PC-3 (cell line): ENCODE measurements at regions not wholly inside any gene's neighbourhood (a gene's known extent, or its start where the extent isn't known, plus 50 kb on each side); places are given as distances from the start of the nearest gene placed in this dataset.
A peak's percentile ranks its signal among the peaks of the same experiment; 100 is the strongest.

Source experiments
- ATAC-seq: fragments of 200-7000 bp; cut with Tn5 transposase; 2 replicates; pipeline ENCODE4 v1.9.1; 2020; ENCODE audit warnings: mild to moderate bottlenecking, moderate library complexity
- BruUV-seq: library from RNA; stranded (reverse); fragments of 400-500 nt; replicated peaks from 2 replicates; lab custom pipeline; 2021; lab: Mats Ljungman, UMichigan
- CTCF ChIA-PET: fragments of 300-600 bp; sonication (Branson Sonifier 250); formaldehyde crosslinking; loops from one replicate; lab custom pipeline; 2022; ENCODE audit warnings: antibody characterized with exemption; lab: Charles Lee
- POLR2A ChIA-PET: fragments of 300-600 bp; sonication (Branson Sonifier 250); formaldehyde crosslinking; loops from one replicate; lab custom pipeline; 2022; ENCODE audit warnings: antibody characterized with exemption; ENCODE audit not compliant: unreplicated experiment; lab: Charles Lee
- DNase-seq: peaks from one replicate; pipeline ENCODE4 v3.0.0-alpha.2; 2015
- H2AFZ ChIP-seq: fragments of 300-600 bp; sonication (generic); 2 replicates; pipeline ENCODE4 v1.6.0; 2016; ENCODE audit warnings: antibody characterized with exemption, low read length
- H3F3A ChIP-seq: fragments of 300-600 bp; sonication (generic); one replicate; pipeline ENCODE4 v1.6.0; 2017; ENCODE audit warnings: antibody characterized with exemption, low read length, control low read depth, mild to moderate bottlenecking; ENCODE audit not compliant: unreplicated experiment
- H3K27ac ChIP-seq: fragments of 300-600 bp; sonication (generic); 2 replicates; pipeline ENCODE4 v1.5.1; 2016; ENCODE audit warnings: mild to moderate bottlenecking, low read length
- H3K27me3 ChIP-seq: fragments of 300-600 bp; sonication (generic); 2 replicates; pipeline ENCODE4 v1.6.1; 2016; ENCODE audit warnings: low read length, mixed read lengths
- H3K36me3 ChIP-seq: fragments of 300-600 bp; sonication (generic); 2 replicates; pipeline ENCODE4 v1.6.1; 2016; ENCODE audit warnings: low read depth, mixed run types, low read length, mixed read lengths
- H3K4me1 ChIP-seq: fragments of 300-600 bp; sonication (generic); 2 replicates; pipeline ENCODE4 v1.5.1; 2016; ENCODE audit warnings: low read length; ENCODE audit not compliant: insufficient read depth
- H3K4me2 ChIP-seq: fragments of 300-600 bp; sonication (generic); 2 replicates; pipeline ENCODE4 v1.6.0; 2016; ENCODE audit warnings: low read length
- H3K4me3 ChIP-seq: fragments of 300-600 bp; sonication (generic); 2 replicates; pipeline ENCODE4 v1.5.1; 2016; ENCODE audit warnings: mild to moderate bottlenecking, low read length, mixed read lengths
- H3K79me2 ChIP-seq: fragments of 300-600 bp; sonication (generic); 2 replicates; pipeline ENCODE4 v1.6.1; 2017; ENCODE audit warnings: low read length, mixed read lengths
- H3K9ac ChIP-seq: fragments of 300-600 bp; sonication (generic); 2 replicates; pipeline ENCODE4 v1.6.0; 2016; ENCODE audit warnings: mild to moderate bottlenecking, low read length
- H3K9me2 ChIP-seq: fragments of 300-600 bp; sonication (generic); replicated peaks from 2 replicates; pipeline ENCODE4 v1.6.1; 2016; ENCODE audit warnings: mixed run types, low read length, mixed read lengths
- H3K9me3 ChIP-seq: fragments of 300-600 bp; sonication (generic); 2 replicates; pipeline ENCODE4 v1.6.1; 2016; ENCODE audit warnings: low read length, mixed read lengths
- H4K20me1 ChIP-seq: fragments of 300-600 bp; sonication (generic); 2 replicates; pipeline ENCODE4 v1.6.1; 2016; ENCODE audit warnings: low read length, mixed read lengths
- EZH2 ChIP-seq: fragments of 300-600 bp; sonication (generic); IDR thresholded peaks from one replicate; pipeline ENCODE4 v1.6.1; 2017; ENCODE audit warnings: antibody characterized with exemption, mild to moderate bottlenecking, low read length; ENCODE audit not compliant: unreplicated experiment
- EZH2phosphoT487 ChIP-seq: fragments of 300-600 bp; sonication (generic); IDR thresholded peaks from 2 replicates; pipeline ENCODE4 v1.6.1; 2018; ENCODE audit warnings: mild to moderate bottlenecking, antibody characterized with exemption, low read length, borderline replicate concordance
- intact Hi-C: fragments of 100-400 bp; cut with micrococcal nuclease; formaldehyde crosslinking; loops from 2 replicates; pipeline ENCODE4 v1.9.0; 2023
- TF ChIP-seq, protein P1 (sequence below): fragments of 300-600 bp; sonication (generic); conservative IDR thresholded peaks from 2 replicates; pipeline ENCODE4 v1.5.1; 2017; ENCODE audit warnings: antibody characterized with exemption, low read depth, mild to moderate bottlenecking, low read length

DNA sequence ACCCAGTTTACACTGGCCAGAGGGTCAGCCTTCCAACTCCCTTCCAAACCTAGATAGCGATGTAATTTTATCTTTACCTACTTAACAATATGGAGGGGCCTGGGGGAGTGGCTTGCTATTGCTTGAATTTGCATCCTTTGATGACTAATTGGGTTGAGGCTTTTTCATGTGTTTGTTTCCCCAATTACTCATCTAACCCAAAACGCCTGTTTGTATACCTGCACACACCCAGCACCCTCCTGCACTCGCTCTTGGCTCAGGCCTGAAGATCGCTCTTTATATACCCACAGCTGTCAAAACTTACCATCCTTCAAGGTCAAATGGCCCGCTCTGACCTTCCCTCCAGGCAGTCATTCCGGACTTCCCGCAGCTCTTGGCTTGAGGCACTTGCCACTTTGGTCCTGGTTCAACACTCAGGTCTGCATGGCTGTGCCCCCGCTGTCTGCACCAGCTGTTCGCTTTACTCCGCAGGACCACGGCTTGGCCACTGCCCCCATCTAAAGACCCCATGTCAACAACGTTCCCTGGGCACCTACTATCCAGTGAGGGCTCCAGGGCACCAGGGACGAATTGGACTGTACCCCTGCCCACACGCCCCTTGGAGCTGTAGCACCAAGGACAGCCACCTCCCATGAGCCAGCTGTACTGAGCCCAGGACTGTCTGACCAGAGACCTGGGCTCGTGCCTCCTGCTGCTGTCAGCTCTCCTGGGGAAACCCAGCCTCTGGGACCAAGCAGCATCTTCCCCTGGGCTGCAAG is 76.1 kb upstream of the ADAMTS2 start:
- Histone ChIP-seq H2AFZ (no peak overlapping the region), H3K27ac (no peak overlapping the region), H3K4me3 (no peak overlapping the region), H3K79me2 (no peaks in the 10 kb centered on the region), H3F3A (no peaks in the 10 kb centered on the region), H3K9me3 (no peaks in the 10 kb centered on the region), H3K27me3 (peaks cover 11% of the 10 kb centered on the region; the same call in 1 of the 2 replicates), H3K9ac (no peak overlapping the region), H3K4me1 (no peaks in the 10 kb centered on the region), H3K9me2 (no peaks in the 10 kb centered on the region), H3K36me3 (no peaks in the 10 kb centered on the region), H3K4me2 (no peak overlapping the region), H4K20me1 (no peaks in the 10 kb centered on the region)
- intact Hi-C loops = no loop called here
- TF ChIP-seq, protein P1, sequence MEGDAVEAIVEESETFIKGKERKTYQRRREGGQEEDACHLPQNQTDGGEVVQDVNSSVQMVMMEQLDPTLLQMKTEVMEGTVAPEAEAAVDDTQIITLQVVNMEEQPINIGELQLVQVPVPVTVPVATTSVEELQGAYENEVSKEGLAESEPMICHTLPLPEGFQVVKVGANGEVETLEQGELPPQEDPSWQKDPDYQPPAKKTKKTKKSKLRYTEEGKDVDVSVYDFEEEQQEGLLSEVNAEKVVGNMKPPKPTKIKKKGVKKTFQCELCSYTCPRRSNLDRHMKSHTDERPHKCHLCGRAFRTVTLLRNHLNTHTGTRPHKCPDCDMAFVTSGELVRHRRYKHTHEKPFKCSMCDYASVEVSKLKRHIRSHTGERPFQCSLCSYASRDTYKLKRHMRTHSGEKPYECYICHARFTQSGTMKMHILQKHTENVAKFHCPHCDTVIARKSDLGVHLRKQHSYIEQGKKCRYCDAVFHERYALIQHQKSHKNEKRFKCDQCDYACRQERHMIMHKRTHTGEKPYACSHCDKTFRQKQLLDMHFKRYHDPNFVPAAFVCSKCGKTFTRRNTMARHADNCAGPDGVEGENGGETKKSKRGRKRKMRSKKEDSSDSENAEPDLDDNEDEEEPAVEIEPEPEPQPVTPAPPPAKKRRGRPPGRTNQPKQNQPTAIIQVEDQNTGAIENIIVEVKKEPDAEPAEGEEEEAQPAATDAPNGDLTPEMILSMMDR = no peak
- TF ChIP-seq EZH2 (no peak), EZH2phosphoT487 (no peak)
- no TSS peak for BruUV-seq
- DNase-seq (peak; percentile 7), ATAC-seq (no peak)
- ChIA-PET POLR2A (no interaction called here), CTCF (no interaction called here)

DNA sequence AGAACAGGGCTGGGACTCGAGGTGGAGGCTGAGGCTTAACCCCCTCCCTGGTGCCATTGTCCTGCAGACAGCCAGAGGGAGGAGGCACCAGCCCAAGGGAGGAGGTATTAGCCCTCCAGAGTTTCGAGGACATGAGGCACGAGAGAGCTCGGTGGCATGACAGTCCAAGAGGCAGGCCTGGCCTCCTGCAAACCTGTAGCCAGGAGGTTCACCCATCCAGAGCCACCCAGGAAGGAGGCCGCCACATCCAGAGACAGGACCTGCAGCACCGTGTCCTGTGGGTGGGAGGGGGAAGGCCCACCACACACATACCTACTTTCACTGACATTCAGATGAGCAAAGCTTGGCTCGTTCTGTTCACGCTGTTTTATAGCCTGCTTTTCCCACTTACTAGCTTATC is 75.2 kb upstream of the ADAMTS2 start:
- no peak overlapping the region for H3K4me2 ChIP-seq
- no peaks in the 10 kb centered on the region for H3K9me3 ChIP-seq
- POLR2A ChIA-PET = no interaction called here
- CTCF ChIA-PET = no interaction called here
- no TSS peak for BruUV-seq
- H2AFZ ChIP-seq = no peak overlapping the region
- TF ChIP-seq EZH2 = no peak
- TF ChIP-seq, protein P1 = no peak
- TF ChIP-seq EZH2phosphoT487 = no peak
- intact Hi-C loops = no loop called here
- no peaks in the 10 kb centered on the region for H3F3A ChIP-seq
- H3K27me3 ChIP-seq = peaks cover 11% of the 10 kb centered on the region; the same call in 1 of the 2 replicates
- H3K4me3 ChIP-seq = no peak overlapping the region
- ATAC-seq (no peak), DNase-seq (no peak)
- H3K36me3 ChIP-seq = no peaks in the 10 kb centered on the region
- H3K9ac ChIP-seq = no peak overlapping the region
- H3K79me2 ChIP-seq = no peaks in the 10 kb centered on the region
- no peaks in the 10 kb centered on the region for H3K9me2 ChIP-seq
- no peak overlapping the region for H3K27ac ChIP-seq
- H3K4me1 ChIP-seq = no peaks in the 10 kb centered on the region
- no peaks in the 10 kb centered on the region for H4K20me1 ChIP-seq

DNA sequence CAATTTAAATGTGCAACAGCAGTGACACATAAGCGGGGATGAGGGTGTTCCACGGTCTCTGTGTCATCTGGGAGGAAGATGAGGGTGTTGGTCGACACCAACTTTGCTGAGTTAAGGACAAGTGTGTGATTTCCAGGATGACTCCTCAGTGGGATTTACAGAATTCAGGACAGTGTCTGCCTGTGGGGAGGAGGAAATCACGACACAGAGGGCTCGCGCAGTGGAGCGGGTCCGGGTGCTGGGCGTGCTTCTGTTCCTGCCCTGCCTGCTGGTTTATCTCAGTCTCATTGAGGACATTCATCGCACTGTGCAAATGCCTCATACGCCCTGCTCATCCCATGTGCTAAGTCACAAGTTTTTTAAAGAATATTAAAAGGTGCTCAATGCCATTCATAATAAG is 73.7 kb upstream of the ADAMTS2 start:
- Histone ChIP-seq H3F3A (no peaks in the 10 kb centered on the region), H3K4me2 (no peak overlapping the region), H3K4me3 (no peak overlapping the region), H3K27ac (no peak overlapping the region), H2AFZ (no peak overlapping the region), H3K9ac (no peak overlapping the region), H3K9me2 (no peaks in the 10 kb centered on the region), H3K79me2 (no peaks in the 10 kb centered on the region), H3K4me1 (no peaks in the 10 kb centered on the region), H3K36me3 (no peaks in the 10 kb centered on the region), H4K20me1 (no peaks in the 10 kb centered on the region), H3K27me3 (no peaks in the 10 kb centered on the region; the same call in 1 of the 2 replicates), H3K9me3 (no peaks in the 10 kb centered on the region)
- no TSS peak for BruUV-seq
- intact Hi-C loops = no loop called here
- ChIA-PET CTCF (no interaction called here), POLR2A (no interaction called here)
- DNase-seq (no peak), ATAC-seq (no peak)
- TF ChIP-seq, protein P1 = no peak
- TF ChIP-seq EZH2 (no peak), EZH2phosphoT487 (no peak)
